ENCODE measurements at regions not wholly inside any gene's neighbourhood (a gene's known extent, or its start where the extent isn't known, plus 50 kb on each side); places are given as distances from the start of the nearest gene placed in this dataset.

DNA sequence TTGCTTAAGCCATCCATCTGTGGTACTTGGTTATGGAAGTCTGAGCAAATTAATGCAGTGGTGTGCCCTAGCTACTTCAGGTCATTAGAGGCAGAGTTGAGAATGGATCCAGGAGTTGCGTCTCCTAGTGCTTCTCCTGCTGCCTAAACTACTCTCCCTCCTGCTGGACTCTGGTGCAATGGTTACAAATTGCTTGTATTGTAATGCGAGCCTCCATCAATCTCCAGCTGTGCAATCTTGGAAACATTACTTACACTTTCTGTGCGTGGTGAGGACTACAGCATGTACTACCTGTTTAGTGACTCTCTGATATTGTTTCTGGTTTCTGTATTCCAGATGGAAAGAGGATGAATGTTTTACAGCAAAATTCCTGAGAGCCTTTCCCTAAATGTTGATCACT lies 119.0 kb upstream of the CYRIA start:
- TF ChIP-seq, protein P1, sequence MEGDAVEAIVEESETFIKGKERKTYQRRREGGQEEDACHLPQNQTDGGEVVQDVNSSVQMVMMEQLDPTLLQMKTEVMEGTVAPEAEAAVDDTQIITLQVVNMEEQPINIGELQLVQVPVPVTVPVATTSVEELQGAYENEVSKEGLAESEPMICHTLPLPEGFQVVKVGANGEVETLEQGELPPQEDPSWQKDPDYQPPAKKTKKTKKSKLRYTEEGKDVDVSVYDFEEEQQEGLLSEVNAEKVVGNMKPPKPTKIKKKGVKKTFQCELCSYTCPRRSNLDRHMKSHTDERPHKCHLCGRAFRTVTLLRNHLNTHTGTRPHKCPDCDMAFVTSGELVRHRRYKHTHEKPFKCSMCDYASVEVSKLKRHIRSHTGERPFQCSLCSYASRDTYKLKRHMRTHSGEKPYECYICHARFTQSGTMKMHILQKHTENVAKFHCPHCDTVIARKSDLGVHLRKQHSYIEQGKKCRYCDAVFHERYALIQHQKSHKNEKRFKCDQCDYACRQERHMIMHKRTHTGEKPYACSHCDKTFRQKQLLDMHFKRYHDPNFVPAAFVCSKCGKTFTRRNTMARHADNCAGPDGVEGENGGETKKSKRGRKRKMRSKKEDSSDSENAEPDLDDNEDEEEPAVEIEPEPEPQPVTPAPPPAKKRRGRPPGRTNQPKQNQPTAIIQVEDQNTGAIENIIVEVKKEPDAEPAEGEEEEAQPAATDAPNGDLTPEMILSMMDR (IDR thresholded peaks at IDR 0.05) = no peak
- TF ChIP-seq TCF7L2 (IDR thresholded peaks at IDR 0.05; ENCODE audit: low read depth, low read length) = no peak

Data from Panc1 (cell line).